Suprapubic skin (tissue), 4 donors: ENCODE measurements at regions not wholly inside any gene's neighbourhood (a gene's known extent, or its start where the extent isn't known, plus 50 kb on each side); places are given as distances from the start of the nearest gene placed in this dataset.

ENCODE experiments used
- DNase-seq, 2 donors: peaks; one replicate each; pipeline ENCODE4 v3.0.0-alpha.2; 2019; ENCODE audit warnings: low spot score in 2 of 2
- H3K27ac ChIP-seq: fragments of 200-600 bp; sonication (generic); one replicate; pipeline ENCODE4 v1.5.1; 2019
- H3K27me3 ChIP-seq: fragments of 200-600 bp; sonication (generic); one replicate; pipeline ENCODE4 v1.5.1; 2019
- H3K36me3 ChIP-seq: fragments of 200-600 bp; sonication (generic); one replicate; pipeline ENCODE4 v1.5.1; 2019
- H3K4me1 ChIP-seq: fragments of 200-600 bp; sonication (generic); one replicate; pipeline ENCODE4 v1.5.1; 2019
- H3K4me3 ChIP-seq: fragments of 200-600 bp; sonication (generic); one replicate; pipeline ENCODE4 v1.5.1; 2019; ENCODE audit warnings: mild to moderate bottlenecking
- H3K9me3 ChIP-seq: fragments of 200-600 bp; sonication (generic); one replicate; pipeline ENCODE4 v1.5.1; 2019
- EP300 ChIP-seq: sonication (generic); formaldehyde crosslinking; IDR thresholded peaks from one replicate; pipeline ENCODE4 v1.6.1; 2017; ENCODE audit warnings: antibody characterized with exemption
- POLR2A ChIP-seq, 2 donors: fragments of 450-650 bp; IDR thresholded peaks; one replicate each; pipeline ENCODE4 v1.6.1; 2017; ENCODE audit warnings: antibody characterized with exemption in 2 of 2, mild to moderate bottlenecking in 2 of 2, moderate library complexity in 2 of 2
- POLR2AphosphoS5 ChIP-seq, 3 donors: sonication (generic); formaldehyde crosslinking; IDR thresholded peaks; one replicate each; pipeline ENCODE4 v1.6.1; 2017; ENCODE audit warnings: antibody characterized with exemption in 3 of 3
- WGBS: methylation state at CpG from one replicate; pipeline ENCODE4 v1.1.5; 2018; 5-methylcytosine and 5-hydroxymethylcytosine counted together
- TF ChIP-seq, protein P1 (sequence below), 2 donors: fragments of 200-600 bp in 1 of 2; fragments of 450-650 bp in 1 of 2; sonication (generic) in 1 of 2; IDR thresholded peaks; one replicate each; pipeline ENCODE4 v1.5.1; 2016 to 2019; ENCODE audit warnings: antibody characterized with exemption in 2 of 2, mild to moderate bottlenecking in 1 of 2, moderate library complexity in 1 of 2

DNA sequence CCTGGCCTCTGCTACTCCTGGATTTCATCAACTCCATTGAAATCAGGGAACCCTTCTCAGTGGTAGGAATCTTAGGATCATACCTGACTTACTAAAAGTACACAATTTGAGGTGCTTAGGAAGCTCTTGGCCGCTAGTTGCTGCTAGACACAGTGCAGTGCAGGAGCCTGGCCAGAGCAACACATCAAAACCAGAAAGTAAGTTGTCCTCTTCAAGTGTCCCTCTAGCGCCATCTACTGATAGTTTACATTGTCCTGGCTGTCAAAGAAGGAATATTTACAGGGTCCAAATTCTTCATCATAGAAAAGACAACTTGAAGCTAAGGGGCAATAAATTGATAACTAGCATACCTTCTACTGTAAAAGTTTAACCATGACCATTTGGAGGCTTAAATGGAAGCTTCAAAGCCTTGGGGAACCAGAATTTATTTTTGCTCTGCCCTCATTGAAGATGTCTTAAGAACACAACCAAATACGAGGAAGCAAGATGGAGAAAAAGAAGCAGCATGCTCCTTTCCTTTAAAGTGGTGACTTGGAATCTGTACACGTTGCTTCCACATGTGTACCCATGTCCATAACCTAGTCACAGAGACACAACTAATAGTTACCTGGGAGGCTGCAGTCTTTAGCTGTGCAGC, 889.1 kb upstream of the GCFC2 start:
- DNase-seq: no peak
- no peak overlapping the region for H3K27ac ChIP-seq
- TF ChIP-seq, protein P1, sequence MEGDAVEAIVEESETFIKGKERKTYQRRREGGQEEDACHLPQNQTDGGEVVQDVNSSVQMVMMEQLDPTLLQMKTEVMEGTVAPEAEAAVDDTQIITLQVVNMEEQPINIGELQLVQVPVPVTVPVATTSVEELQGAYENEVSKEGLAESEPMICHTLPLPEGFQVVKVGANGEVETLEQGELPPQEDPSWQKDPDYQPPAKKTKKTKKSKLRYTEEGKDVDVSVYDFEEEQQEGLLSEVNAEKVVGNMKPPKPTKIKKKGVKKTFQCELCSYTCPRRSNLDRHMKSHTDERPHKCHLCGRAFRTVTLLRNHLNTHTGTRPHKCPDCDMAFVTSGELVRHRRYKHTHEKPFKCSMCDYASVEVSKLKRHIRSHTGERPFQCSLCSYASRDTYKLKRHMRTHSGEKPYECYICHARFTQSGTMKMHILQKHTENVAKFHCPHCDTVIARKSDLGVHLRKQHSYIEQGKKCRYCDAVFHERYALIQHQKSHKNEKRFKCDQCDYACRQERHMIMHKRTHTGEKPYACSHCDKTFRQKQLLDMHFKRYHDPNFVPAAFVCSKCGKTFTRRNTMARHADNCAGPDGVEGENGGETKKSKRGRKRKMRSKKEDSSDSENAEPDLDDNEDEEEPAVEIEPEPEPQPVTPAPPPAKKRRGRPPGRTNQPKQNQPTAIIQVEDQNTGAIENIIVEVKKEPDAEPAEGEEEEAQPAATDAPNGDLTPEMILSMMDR (IDR thresholded peaks at IDR 0.05): peak in 1 of 2 donors; percentile 44
- TF ChIP-seq EP300: no peak
- no peaks in the 10 kb centered on the region for H3K27me3 ChIP-seq
- H3K4me1 ChIP-seq: no peaks in the 10 kb centered on the region
- no peaks in the 10 kb centered on the region for H3K36me3 ChIP-seq
- no peaks in the 10 kb centered on the region for H3K9me3 ChIP-seq
- no peak overlapping the region for H3K4me3 ChIP-seq
- WGBS: 15% methylated on average over 4 of the region's 4 CpGs

DNA sequence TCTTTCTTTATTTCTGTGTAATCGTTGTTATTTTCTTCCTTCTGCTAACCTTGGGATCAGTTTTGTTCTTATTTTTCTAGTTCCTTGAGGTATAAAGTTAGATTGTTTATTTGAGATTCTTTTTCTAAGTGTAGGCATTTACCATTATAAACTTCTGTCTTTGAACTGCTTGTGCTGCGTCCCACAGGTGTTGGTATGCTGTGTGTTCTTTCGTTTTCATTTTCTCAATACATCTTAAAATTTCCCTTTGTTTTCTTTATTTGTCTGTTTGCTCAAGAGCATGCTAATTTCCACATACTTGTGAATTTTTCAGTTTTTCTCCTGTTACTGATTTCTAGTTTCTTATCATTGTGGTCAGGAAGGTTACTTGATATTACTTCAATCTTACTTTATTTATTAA, 873.8 kb upstream of the GCFC2 start:
- no peak overlapping the region for H3K4me3 ChIP-seq
- H3K36me3 ChIP-seq: no peaks in the 10 kb centered on the region
- TF ChIP-seq POLR2A (IDR thresholded peaks at IDR 0.05) (no peak), EP300 (no peak), POLR2AphosphoS5 (IDR thresholded peaks at IDR 0.05) (no peak)
- TF ChIP-seq, protein P1 (IDR thresholded peaks at IDR 0.05): no peak
- 95% methylated on average over 3 of the region's 3 CpGs for WGBS
- no peak for DNase-seq
- no peaks in the 10 kb centered on the region for H3K4me1 ChIP-seq
- no peaks in the 10 kb centered on the region for H3K27me3 ChIP-seq
- no peaks in the 10 kb centered on the region for H3K9me3 ChIP-seq
- H3K27ac ChIP-seq: no peak overlapping the region

DNA sequence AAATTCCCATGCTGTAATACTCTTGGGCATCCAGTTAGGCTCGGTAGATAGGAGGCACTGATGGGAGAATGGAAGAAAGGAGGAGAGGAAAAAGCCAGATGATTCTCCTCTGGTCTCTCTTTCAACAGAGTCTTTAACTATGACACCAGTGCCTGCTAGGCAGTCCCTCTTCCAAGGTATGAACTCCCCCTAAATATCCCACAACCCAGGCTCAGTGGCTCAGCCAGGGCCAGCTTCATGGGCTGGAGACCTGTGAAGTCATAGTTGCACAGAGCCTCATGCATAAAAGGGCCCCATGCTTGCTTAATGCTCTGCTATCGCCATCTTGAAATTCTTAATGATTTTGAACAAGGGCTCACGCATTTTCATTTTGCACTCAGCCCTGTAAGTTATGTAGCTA, 869.2 kb upstream of the GCFC2 start:
- H3K27me3 ChIP-seq: no peaks in the 10 kb centered on the region
- no peaks in the 10 kb centered on the region for H3K4me1 ChIP-seq
- no peaks in the 10 kb centered on the region for H3K36me3 ChIP-seq
- 86% methylated on average over 3 of the region's 3 CpGs for WGBS
- TF ChIP-seq EP300 (no peak), POLR2A (IDR thresholded peaks at IDR 0.05) (no peak), POLR2AphosphoS5 (IDR thresholded peaks at IDR 0.05) (no peak)
- TF ChIP-seq, protein P1 (IDR thresholded peaks at IDR 0.05): no peak
- no peak overlapping the region for H3K4me3 ChIP-seq
- no peaks in the 10 kb centered on the region for H3K9me3 ChIP-seq
- no peak for DNase-seq
- no peak overlapping the region for H3K27ac ChIP-seq

DNA sequence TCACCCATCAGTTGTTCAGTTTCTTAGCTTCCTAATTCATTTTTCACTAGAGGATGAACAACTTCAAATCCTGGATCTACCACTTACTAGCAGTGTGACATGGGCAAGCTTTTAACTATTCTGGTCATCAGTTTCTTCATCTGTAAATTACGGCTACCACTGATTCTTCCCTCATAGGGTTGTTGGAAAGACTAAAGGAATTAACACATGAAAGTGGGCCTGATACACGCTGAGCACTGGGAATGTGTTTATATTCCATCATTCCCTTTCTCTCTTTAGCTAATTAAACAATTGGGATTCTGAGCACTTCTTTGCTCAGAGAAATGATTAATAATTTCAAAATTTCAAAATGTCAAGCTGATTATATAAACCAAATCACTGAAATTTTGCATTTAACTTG, 862.3 kb upstream of the GCFC2 start:
- Histone ChIP-seq H3K27ac (no peak overlapping the region), H3K36me3 (no peaks in the 10 kb centered on the region), H3K4me3 (no peak overlapping the region), H3K9me3 (no peaks in the 10 kb centered on the region), H3K4me1 (no peaks in the 10 kb centered on the region), H3K27me3 (no peaks in the 10 kb centered on the region)
- WGBS: 63% methylated on average over 2 of the region's 2 CpGs
- no peak for DNase-seq
- TF ChIP-seq EP300 (no peak), POLR2A (IDR thresholded peaks at IDR 0.05) (no peak), POLR2AphosphoS5 (IDR thresholded peaks at IDR 0.05) (no peak)
- TF ChIP-seq, protein P1 (IDR thresholded peaks at IDR 0.05): no peak

DNA sequence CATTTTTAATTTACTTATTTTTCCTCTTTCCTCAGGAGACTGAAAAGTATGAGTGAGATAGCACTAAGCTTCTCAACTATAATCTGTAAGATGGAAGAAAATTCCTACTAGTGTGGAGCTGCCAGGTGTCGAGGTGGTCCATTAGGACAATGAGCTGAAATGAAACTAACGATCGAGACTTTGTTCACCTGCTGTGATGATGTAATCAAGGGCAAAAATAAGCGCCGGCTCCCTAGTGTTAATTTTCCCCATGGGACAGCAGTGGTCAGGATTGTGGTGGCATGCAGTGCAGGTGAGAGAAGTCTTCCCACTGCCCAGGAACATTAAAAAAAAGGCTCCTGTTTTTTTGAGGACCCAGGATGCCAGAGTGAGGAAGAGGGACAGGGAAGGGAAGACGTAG, 859.1 kb upstream of the GCFC2 start:
- Histone ChIP-seq H3K4me1 (no peaks in the 10 kb centered on the region), H3K9me3 (no peaks in the 10 kb centered on the region), H3K4me3 (no peak overlapping the region), H3K27me3 (no peaks in the 10 kb centered on the region), H3K27ac (no peak overlapping the region), H3K36me3 (no peaks in the 10 kb centered on the region)
- TF ChIP-seq EP300 (no peak), POLR2AphosphoS5 (IDR thresholded peaks at IDR 0.05) (no peak), POLR2A (IDR thresholded peaks at IDR 0.05) (no peak)
- TF ChIP-seq, protein P1 (IDR thresholded peaks at IDR 0.05): no peak
- 67% methylated on average over 6 of the region's 6 CpGs for WGBS
- DNase-seq: no peak
